Hepatocyte (in vitro differentiated cells): ENCODE measurements at regions not wholly inside any gene's neighbourhood (a gene's known extent, or its start where the extent isn't known, plus 50 kb on each side); places are given as distances from the start of the nearest gene placed in this dataset.

Source experiments
- EZH2 ChIP-seq: fragments of 200-600 bp; sonication (generic); IDR thresholded peaks from 2 replicates; pipeline ENCODE4 v1.6.1; 2016; ENCODE audit warnings: antibody characterized with exemption, mild to moderate bottlenecking, borderline replicate concordance
- EZH2phosphoT487 ChIP-seq: fragments of 200-600 bp; sonication (generic); IDR thresholded peaks from one replicate; pipeline ENCODE4 v1.6.1; 2018; ENCODE audit warnings: antibody characterized with exemption, mild to moderate bottlenecking, low read depth, moderate library complexity; ENCODE audit not compliant: unreplicated experiment, severe bottlenecking
- TF ChIP-seq, protein P1 (sequence below): fragments of 200-600 bp; sonication (generic); IDR thresholded peaks from 2 replicates; pipeline ENCODE4 v1.5.1; 2016; ENCODE audit warnings: antibody characterized with exemption, mild to moderate bottlenecking; ENCODE audit not compliant: poor library complexity

- TF ChIP-seq, protein P1, sequence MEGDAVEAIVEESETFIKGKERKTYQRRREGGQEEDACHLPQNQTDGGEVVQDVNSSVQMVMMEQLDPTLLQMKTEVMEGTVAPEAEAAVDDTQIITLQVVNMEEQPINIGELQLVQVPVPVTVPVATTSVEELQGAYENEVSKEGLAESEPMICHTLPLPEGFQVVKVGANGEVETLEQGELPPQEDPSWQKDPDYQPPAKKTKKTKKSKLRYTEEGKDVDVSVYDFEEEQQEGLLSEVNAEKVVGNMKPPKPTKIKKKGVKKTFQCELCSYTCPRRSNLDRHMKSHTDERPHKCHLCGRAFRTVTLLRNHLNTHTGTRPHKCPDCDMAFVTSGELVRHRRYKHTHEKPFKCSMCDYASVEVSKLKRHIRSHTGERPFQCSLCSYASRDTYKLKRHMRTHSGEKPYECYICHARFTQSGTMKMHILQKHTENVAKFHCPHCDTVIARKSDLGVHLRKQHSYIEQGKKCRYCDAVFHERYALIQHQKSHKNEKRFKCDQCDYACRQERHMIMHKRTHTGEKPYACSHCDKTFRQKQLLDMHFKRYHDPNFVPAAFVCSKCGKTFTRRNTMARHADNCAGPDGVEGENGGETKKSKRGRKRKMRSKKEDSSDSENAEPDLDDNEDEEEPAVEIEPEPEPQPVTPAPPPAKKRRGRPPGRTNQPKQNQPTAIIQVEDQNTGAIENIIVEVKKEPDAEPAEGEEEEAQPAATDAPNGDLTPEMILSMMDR: no peak
- TF ChIP-seq EZH2 (no peak), EZH2phosphoT487 (no peak)
Measured at GRCh38 chr2:39881494-39881893, 102.4 kb upstream of the THUMPD2 start.
